ENCODE measurements at regions not wholly inside any gene's neighbourhood (a gene's known extent, or its start where the extent isn't known, plus 50 kb on each side); places are given as distances from the start of the nearest gene placed in this dataset.

- Histone ChIP-seq H3K36me3 (no peaks in the 10 kb centered on the region), H3K27ac (no peak overlapping the region), H3K4me3 (no peak overlapping the region), H3K27me3 (no peaks in the 10 kb centered on the region), H3K4me1 (no peaks in the 10 kb centered on the region), H3K9me3 (peaks cover 3 to 4% of the 10 kb centered on the region in 2 donors)
- intact Hi-C loops (cut with DNase I) = no loop called here
- DNase-seq (ENCODE audit: low spot score in 2 of 2) = no peak
- TF ChIP-seq CTCF (IDR thresholded peaks at IDR 0.05) = no peak
These were observed 228.5 kb upstream of the SMIM21 start for GRCh38 chr18:75656035-75656434.

- intact Hi-C loops (cut with DNase I) = no loop called here
- Histone ChIP-seq H3K36me3 (no peaks in the 10 kb centered on the region), H3K9me3 (no peaks in the 10 kb centered on the region), H3K4me1 (no peaks in the 10 kb centered on the region), H3K27me3 (no peaks in the 10 kb centered on the region), H3K27ac (no peak overlapping the region), H3K4me3 (no peak overlapping the region)
- no peak for TF ChIP-seq CTCF (IDR thresholded peaks at IDR 0.05)
- no peak for DNase-seq (ENCODE audit: low spot score in 2 of 2)
These were observed 227.6 kb upstream of the SMIM21 start for GRCh38 chr18:75654851-75655751.

- Histone ChIP-seq H3K9me3 (no peaks in the 10 kb centered on the region), H3K27ac (no peak overlapping the region), H3K4me3 (no peak overlapping the region), H3K27me3 (no peaks in the 10 kb centered on the region), H3K4me1 (no peaks in the 10 kb centered on the region), H3K36me3 (no peaks in the 10 kb centered on the region)
- TF ChIP-seq CTCF (IDR thresholded peaks at IDR 0.05) = no peak
- no peak for DNase-seq (ENCODE audit: low spot score in 2 of 2)
- intact Hi-C loops (cut with DNase I) = no loop called here
These were observed 226.9 kb upstream of the SMIM21 start for GRCh38 chr18:75654386-75654785.

- Histone ChIP-seq H3K36me3 (no peaks in the 10 kb centered on the region), H3K9me3 (no peaks in the 10 kb centered on the region), H3K4me1 (no peaks in the 10 kb centered on the region), H3K27me3 (no peaks in the 10 kb centered on the region), H3K27ac (no peak overlapping the region), H3K4me3 (no peak overlapping the region)
- DNase-seq (ENCODE audit: low spot score in 2 of 2) = no peak
- TF ChIP-seq CTCF (IDR thresholded peaks at IDR 0.05) = no peak
- intact Hi-C loops (cut with DNase I) = no loop called here
These were observed 225.0 kb upstream of the SMIM21 start for GRCh38 chr18:75652528-75652927.

- no peak for DNase-seq (ENCODE audit: low spot score in 2 of 2)
- no peaks in the 10 kb centered on the region for H3K36me3 ChIP-seq
- H3K9me3 ChIP-seq = no peaks in the 10 kb centered on the region
- H3K4me3 ChIP-seq = no peak overlapping the region
- no peaks in the 10 kb centered on the region for H3K27me3 ChIP-seq
- no peaks in the 10 kb centered on the region for H3K4me1 ChIP-seq
- H3K27ac ChIP-seq = no peak overlapping the region
- TF ChIP-seq CTCF (IDR thresholded peaks at IDR 0.05) = no peak
- intact Hi-C loops (cut with DNase I) = no loop called here
These were observed 217.4 kb upstream of the SMIM21 start for GRCh38 chr18:75644871-75645270.

All from ascending aorta (tissue), 2 donors.